Fibroblast of skin of abdomen (primary cell): ENCODE measurements at regions not wholly inside any gene's neighbourhood (a gene's known extent, or its start where the extent isn't known, plus 50 kb on each side); places are given as distances from the start of the nearest gene placed in this dataset.
A peak's percentile ranks its signal among the peaks of the same experiment; 100 is the strongest.

Experiments
- DNase-seq: peaks from one replicate; pipeline ENCODE4 v3.0.0-alpha.2; 2013

DNA sequence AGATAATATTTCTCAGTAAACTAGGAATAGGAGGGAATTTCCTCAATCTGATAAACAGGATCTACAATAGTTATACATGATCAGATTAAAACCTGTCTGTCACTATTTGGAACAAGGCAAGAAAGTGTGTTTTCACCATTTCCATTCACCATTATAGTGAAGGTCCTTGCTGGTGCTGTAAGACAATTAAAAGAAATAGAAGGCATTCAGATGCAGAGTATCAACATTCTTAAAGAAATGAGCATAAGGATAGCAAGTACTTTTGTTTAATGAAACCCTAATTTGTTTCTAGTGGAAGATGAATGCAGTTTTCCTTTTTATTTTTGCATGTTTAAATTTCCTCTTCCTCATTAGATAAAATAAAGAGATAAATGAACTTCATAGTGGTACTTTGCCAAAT lies 693.7 kb downstream of the PLCL1 start:
- no peak for DNase-seq

DNA sequence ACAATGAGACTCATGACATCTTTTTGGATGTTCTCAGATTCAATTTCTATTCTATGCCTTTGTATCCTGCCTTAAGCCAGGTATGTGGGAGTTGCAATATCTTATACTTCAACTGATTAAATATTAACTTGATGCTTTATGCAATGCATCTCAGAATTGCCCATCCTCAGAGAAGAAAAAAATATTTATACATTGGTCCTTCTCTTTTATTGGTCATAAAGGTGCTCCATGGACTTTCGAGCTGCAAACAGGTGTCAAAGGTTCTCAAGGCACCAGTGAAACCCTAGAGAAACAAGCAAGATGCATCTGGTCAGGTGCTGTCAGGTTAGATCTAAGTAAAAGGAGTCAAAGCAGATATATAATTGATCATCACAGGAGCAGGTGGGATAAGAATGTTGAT lies 690.5 kb downstream of the PLCL1 start:
- DNase-seq: no peak

DNA sequence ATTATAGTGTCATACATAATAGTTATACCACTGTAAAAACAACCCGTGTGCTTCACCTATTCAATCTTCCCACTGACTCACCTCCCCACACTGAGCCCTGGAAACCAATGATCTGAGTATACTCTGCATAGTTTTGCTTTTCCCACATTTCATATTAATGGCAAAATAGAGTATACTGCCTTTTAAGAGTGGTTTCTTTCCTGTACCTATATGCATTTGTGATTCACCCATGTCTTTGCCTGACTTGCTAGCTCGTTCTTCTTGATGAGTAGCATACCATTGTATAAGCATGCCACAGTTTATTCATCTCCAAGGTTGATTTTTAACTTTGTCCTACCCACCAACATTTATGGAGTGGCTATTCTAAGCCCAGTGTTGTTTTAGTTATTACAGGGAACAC lies 686.4 kb downstream of the PLCL1 start:
- no peak for DNase-seq

DNA sequence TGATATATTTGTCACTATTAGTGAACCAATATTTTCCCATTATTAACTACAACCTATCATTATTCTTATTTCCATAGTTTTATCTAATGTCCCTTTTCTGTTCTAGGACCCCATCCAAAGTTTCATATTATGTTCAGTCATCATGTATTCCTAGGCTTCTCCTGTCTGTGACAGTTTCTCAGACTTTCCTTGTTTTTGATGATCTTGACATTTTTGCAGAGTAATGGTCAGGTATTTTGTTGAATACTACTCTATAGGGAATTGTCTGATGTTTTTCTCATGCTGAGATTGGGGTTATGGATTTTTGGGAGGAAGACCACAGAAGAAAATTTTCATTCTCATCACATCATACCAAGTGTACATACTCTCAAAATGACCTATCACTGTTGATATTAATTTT lies 684.6 kb downstream of the PLCL1 start:
- DNase-seq: no peak

DNA sequence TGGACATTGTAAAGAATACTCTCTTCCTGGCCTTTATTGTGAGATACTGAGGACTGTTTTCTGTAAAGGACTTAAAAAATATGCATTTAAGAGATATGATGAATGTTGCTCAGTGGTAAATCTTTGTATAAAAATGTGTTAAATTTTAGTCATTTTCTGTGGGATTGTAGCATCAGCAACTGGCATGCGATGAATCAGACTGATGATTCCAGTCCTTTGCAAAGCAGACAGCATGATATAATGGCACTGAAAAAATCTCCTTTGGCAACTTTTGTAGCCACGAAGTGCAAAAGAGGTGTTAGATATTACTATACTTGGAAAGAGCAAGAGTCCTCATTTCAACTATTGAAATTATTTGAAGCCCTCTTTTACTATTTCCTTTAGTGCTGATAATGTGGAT lies 678.7 kb downstream of the PLCL1 start:
- DNase-seq: peak; percentile 70

DNA sequence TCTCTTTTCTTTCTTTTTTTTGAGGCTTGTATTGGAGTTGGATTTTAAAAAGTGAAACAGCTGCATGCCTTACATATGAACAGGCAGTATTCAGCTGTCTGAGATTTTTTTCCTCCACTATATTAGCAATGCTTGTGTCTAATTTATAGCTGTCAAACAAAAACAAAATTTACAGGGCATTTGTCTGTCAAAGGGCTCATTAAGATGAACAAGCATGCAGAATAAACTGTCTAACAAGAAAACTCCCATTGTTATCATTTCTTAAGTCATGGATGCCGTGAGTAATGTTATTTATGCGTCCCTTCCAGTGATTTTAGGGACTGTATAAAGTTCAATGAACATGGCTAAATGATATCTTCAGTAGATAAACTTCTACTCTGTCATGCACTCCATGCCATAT lies 674.7 kb downstream of the PLCL1 start:
- peak; percentile 49 for DNase-seq

DNA sequence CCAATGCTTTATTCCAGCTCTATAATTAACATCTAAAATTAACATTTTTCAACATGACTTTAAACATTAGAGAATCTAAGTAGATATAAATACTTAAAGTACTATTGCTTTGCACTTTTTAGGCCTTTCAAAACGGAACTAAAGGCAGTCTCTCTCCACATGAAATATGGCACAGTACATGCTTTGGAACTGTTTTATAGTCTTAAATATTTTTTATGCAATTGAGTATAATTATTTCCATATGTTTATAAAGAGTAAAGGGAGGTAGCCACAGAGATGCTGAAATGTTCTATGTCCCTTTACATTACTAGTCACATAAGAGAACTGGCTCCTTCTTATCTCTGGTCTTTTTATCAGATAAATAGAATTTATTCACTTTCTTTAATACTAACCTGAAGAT lies 674.0 kb downstream of the PLCL1 start:
- DNase-seq: peak; percentile 45

DNA sequence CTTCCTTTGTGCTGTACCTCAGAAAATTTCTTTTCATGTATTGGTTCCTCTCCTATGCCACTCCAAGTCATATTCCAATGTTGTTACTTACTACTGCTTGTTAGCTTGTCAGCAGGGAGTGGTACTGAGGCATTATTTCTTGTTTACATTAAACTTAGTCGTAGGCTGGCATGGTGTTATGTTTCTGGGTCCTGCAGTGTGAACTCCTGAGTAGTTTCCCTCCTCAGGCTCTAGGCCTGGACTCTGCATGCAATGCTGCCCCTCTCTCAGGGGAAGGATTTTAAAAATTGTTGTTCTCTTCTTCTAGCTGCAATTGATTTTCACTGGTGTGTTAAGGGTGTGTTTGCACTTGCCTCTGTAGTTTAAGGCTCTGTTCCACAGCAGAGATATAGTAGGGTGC lies 671.6 kb downstream of the PLCL1 start:
- no peak for DNase-seq

DNA sequence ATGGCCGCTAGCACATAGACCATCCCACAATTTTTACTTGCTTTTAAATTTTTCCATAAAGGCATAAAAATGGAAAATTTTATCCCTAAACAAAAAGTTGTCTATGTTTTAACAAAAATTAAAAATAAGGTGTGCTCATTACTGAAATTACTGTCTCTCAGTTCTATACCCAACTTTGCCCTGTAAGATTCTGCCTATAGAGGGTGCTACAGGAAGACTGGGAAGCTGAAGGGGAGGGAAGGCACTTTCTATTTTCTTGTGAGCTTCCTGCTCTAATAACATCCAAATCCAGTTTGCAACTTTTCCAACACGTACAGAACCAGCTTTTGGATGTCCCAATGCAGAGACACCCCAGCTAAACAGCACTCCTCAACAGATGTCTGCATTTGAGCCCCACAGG lies 666.9 kb downstream of the PLCL1 start:
- DNase-seq: no peak

DNA sequence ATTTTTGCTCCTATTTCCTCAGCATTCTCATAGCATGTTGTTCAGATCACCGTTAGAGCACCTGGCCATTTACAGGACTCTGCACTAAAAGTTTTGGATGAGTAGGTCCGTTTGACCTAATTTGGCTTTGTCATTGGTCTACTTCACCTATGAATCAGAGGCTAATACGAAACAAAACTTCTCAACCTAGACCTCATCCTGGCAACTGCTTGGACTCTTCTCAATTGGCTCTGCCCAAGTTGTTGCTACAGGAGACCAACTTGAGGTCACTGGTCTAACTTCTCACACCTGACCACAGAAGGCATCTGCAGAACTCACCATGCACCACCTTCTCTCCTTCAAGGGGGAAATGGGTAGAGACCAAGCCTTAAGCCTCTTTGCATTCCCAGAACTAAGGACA lies 663.7 kb downstream of the PLCL1 start:
- no peak for DNase-seq

DNA sequence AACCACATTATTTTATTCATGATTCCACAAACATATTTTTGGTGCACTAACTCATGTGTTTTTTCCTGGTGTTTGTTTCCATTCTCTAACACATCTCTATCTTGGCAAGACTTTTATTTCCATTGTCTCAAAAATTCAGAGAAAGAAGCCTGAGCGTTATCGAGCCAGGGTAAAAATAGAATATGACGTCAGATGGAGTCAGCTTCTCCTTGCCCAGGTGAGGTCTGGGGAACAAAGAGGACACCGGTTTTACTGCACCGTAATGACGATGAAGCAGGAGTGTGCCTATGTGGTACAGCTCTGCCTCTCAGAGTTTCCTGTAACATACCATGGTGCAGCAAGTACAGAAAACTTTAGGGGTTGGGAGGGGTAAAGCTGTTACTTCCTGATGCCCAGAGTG lies 661.6 kb downstream of the PLCL1 start:
- no peak for DNase-seq

DNA sequence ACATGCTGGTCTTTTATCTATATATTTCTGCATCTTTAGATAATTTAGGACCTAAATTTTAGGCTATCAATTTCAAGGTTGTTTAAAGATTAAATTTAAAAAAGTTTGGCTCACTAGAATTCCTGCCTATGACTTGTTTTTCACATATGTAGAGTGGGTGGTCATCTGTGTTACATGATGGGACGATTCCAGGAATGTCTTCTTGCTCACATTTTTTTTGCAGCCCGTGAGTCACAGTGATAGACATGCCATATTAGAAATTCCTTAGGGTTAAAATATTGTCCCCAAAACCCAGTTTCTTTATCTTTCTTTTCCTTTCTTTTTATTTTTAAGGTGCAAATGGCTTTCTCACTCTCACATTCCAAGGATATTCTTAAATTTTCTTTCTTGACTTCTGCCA lies 652.0 kb downstream of the PLCL1 start:
- DNase-seq: peak; percentile 79

DNA sequence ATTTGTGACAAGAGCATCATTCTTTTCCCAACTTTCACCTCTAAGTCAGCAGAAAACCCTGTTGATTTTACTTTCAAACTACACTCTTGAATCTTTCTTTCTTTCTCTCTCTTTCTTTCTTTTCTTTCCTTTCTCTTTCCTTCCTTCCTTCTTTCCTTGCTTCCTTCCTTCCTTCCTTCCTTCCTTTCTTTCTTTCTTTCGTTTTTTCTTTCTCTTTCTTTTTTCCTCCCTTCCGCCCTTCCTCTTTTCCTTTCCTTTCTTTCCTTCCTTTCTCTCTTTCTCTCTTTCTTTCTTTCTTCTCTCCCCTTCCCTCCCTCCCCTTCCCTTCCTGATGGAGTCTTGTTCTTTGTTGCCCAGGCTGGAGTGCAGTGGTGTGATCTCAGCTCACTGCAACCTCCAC lies 649.5 kb downstream of the PLCL1 start:
- no peak for DNase-seq

DNA sequence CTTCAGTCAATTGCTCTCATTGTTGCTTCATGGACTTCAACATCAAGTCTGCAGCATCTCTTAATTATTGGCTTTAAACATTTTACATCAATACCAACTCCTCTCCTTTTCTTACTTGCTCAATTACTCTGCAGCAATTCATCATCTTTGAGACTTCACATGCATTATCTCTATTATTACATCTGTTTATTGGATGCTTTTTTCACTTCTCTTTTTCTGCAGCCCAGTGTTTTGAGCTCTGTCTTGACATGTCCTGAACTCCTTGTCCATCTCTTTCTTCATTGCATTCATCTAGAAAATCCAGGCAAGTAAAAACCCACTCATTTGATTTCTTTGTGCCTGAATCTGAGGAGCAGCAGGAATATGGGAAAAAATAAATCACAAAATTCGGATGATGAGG lies 647.9 kb downstream of the PLCL1 start:
- DNase-seq: no peak

DNA sequence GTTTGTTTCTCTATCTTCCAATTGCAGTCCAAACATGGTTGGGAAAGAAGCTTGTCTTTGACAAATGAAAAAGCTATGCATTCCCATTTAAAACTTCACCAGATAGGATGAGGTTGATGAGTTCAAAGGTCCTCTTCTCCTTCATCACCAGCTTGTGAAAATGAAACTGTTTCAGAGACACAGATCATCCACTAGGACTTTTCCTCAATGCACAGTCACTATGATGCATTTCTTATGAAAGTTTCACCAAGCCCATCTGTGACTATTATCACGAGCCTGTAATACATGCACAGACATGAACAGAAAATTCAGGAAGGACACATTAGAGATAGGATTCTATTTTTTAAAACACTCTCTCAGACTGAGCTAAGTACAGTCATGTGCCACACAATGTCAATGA lies 644.4 kb downstream of the PLCL1 start:
- DNase-seq: no peak

DNA sequence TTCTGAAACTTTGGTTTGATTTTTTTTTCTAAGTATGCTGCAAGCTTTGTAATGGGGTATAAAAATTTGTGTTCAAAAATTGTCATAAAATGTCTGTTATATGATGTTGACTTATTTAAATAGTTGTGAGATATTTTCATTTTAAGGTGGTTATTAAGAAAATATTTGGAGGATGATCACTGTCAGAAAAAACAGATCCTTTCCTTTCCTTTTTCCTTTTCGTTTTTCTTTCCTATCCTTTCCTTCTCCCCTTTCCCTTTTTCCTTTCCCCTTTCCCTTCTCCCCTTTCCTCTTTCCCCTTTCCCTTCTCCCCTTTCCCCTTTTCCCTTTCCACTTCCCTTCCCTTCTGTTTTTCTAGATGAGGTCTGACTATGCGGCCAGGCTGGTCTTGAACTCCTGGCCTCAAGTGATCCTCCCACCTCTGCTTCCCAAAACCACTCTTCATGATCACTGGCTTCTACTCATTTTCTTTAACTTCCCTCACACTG lies 640.5 kb downstream of the PLCL1 start:
- no peak for DNase-seq

DNA sequence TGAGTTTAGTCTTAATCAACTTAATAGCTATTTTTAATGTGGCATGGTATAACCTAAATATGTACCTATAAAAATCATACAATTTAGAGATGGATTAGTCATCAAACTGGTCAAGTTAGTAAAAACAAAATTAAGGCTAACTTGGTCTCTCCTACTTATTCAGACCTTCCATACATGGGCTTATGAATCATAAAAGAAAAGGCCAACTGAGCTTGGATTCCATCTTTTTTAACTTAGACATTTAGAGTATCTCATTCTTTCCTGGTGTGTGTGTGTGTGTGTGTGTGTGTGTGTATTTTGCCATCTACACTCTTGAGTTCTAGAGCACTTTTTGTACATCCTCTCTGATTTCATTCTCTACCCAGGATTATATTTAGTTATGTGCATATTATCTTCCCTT lies 637.5 kb downstream of the PLCL1 start:
- DNase-seq: peak; percentile 69

DNA sequence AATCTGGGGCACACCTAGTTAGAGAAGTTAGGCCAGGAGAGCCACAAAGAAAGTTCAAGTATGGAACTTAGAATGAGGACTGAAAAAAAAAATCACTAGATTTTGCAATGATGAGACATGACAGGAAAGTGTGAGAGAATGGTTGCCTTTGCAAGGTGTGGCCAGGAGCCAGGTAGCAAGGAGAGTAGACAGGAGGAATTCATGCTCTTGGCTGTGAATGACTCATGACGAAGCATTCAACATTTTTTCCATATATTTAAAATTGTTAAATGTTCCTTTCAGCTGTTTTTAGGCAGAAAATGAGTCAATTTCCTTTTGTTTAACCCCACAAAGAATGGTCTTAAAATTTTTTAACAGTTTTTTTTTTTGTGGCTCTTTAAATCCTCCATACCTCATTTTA lies 636.9 kb downstream of the PLCL1 start:
- peak; percentile 80 for DNase-seq

DNA sequence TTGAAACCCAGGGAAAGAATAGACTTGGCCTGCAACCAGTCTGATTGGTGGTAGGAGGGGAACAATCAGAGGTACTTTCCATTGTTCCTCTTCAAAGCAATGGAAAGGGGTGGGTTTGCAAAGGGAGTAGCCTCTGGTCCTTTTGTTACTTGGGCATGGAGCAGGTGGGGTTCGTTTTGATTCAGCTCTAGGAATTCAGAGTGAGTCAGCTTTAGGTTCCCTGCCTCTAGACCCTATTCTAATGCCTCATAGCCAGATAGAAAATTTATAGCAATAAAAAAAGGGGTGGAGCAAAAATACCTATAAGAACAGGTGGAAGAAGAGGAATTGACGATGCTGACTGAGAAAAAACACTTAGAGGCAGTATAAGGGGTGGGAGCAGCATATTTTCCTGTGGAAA lies 636.4 kb downstream of the PLCL1 start:
- DNase-seq: no peak

DNA sequence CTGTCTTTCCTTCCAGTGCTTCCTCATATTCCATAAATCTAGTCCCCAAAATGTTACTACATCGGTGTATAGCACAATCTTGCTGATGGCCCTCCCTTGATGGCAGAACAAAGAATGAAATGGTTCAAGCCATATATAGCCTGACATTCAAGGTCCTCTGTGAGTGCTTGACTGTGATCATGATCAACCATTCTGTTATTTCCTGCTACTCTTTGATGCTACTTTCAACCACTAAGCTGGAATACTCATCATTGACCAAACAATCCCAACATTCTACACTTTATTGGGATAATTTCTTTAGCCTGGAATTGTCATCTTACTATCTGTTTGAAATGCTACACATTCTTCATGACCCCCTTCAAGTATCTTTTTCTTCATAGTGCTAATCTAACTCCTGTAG lies 633.9 kb downstream of the PLCL1 start:
- peak; percentile 51 for DNase-seq

DNA sequence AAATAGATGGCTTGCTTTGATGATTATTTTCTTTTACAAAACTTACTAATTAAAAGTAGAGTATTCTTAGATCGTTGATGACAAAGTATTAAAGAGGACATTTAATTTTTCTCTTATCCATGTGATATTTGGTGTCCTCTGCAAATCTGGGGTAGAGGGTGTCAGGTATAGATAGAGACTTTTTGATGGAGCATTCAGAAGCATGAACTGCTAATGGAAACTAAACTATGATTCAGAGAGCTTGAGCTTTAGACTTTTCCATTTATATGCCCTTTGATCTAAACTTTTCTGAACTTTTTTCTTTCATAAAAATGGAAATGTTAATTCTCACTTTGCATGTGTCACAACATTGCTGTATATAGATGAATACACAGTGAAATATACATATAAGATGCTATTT lies 619.7 kb downstream of the PLCL1 start:
- DNase-seq: no peak

DNA sequence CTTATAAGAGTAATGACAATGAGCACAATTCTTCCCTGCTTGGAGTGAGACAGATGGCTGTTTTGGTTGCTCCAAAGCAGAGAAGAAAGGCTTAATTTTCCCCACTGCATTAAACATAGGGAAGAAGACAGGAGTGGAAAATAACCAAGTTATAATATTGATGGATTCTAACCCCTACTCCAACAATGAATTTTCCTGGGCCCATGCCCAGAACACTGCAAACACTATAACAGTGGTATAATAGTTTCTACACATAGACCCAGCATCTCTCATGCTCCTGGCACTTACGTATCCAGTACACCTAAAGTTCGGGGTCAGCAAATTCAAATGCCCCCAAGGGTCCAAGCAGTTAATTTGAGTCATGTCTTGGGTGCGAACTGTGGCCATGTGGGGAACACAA lies 613.4 kb downstream of the PLCL1 start:
- DNase-seq: no peak

DNA sequence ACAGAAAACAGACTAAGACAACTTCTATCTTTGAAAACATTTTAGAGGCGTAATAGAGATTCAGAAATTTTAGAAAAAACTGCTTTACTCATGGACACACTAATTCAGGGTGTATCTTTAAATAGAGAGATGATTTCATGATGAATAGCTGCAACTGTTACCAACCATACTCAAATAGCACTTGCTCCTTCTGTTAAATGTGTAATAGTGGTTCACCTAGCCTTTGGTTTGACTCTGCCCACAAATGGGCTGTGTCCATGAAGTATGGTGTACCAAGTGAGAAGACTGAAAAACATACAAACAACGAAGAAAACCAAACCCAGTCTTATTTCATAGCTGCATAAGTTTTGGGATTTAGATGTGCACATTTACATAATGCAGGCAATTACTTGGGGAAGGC lies 610.6 kb downstream of the PLCL1 start:
- no peak for DNase-seq

DNA sequence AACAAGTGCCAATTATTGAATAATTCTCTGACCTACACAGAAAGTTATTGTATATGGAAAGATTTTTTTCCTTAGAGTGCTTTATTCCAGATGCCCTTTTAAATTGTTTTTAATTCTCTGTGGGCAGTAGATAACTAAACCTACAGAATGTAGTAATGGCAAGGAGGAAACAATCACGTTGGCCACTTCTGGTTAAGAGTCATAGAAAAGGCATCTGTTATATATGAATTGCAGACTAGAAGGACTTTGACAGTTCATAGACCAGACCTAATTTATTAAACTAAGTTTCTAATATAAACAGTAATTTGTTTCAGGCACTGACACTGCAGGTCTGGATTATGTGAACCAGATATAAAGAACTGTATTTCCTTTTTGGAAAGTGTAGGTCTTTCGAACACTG lies 607.5 kb downstream of the PLCL1 start:
- DNase-seq: peak; percentile 67

DNA sequence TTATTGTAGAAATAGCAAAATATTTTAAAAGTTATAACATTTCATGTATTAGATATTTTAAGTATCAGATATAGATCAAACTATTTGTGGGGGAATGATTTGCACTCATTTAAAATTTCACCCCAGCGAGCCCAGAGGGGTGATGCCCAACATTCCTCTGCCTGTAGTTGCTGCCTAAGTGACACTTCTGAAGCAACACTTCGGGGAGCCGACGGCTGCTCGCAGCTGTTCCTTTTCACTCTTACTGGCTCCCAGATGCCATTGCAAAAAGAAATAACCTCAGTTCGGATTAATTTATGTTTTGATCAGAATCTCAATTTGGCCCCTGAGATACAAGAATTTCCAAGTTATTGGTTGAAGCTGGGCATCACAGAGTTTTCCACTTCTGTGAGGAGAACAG lies 603.8 kb downstream of the PLCL1 start:
- DNase-seq: no peak

DNA sequence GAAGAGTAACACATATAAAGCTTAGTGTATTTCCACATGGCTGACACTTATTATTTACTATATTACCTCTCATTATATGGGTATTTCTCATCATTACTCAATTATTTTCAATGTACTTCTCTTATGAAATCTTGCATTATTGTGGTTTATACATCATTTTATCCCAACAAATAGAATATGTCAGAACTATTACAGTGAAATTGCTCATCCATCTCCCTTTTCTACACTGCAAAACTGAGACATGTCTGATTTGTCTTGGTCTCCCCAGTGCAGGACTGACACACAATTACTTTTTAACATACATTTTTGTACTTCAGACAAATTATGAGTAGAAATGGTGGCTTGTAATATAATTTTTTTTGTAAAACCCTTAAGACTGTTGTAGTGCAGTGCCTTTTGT lies 600.9 kb downstream of the PLCL1 start:
- peak; percentile 65 for DNase-seq
